ENCODE measurements at regions not wholly inside any gene's neighbourhood (a gene's known extent, or its start where the extent isn't known, plus 50 kb on each side); places are given as distances from the start of the nearest gene placed in this dataset.

DNA sequence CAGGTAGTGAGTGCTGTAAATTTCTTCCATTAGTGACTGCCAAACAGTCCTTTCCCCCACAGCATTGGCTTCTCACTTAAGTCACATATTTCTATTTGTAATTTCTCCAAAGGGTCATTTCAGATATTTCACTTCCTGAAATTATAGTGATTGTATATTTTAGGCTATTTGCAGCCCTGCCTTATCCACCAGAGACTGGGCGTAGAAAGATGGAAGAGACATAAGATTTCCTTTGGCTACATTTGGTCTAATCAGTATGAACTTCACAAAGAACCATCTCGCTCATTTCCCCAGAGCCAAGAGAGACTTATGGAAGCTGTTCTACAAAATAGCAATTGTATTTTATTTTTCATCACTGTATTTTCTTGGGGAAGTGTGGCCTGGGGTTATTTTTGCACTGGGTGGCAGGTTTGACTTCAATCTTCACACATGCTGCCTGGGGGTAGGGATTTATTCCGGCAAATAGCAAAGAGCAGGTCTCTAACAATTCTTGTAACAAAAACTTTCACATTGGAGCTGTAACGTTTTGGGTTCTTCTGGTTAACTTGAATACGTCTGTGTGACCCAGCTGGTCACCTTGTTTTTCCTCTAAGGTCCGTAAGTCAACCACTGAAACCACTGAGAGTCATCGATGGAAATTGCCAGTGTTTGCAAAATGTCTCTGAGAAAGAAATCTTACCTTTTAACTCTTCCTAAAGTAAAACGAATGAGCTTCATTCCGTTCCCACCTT, 170.6 kb upstream of the SERPINE2 start:
- TF ChIP-seq CTCF (IDR thresholded peaks at IDR 0.05; ENCODE audit: poor library complexity) (no peak), EZH2phosphoT487 (IDR thresholded peaks at IDR 0.05; ENCODE audit: low read depth, severe bottlenecking, unreplicated experiment) (no peak)

Measured in hepatocyte (in vitro differentiated cells).